Hepatocyte (in vitro differentiated cells): ENCODE measurements at regions not wholly inside any gene's neighbourhood (a gene's known extent, or its start where the extent isn't known, plus 50 kb on each side); places are given as distances from the start of the nearest gene placed in this dataset.

Experiments used
- DNase-seq: peaks from one replicate; pipeline ENCODE4 v3.0.0-alpha.2; 2016; ENCODE audit warnings: low spot score
- H2AFZ ChIP-seq: fragments of 200-600 bp; sonication (generic); 2 replicates; pipeline ENCODE4 v1.6.0; 2016; ENCODE audit warnings: antibody characterized with exemption, mild to moderate bottlenecking
- H3K27ac ChIP-seq: fragments of 200-600 bp; sonication (generic); 2 replicates; pipeline ENCODE4 v1.5.1; 2016; ENCODE audit warnings: mild to moderate bottlenecking
- H3K27me3 ChIP-seq: fragments of 200-600 bp; sonication (generic); 2 replicates; pipeline ENCODE4 v1.6.1; 2016
- H3K36me3 ChIP-seq: fragments of 200-600 bp; sonication (generic); replicated peaks from 2 replicates; pipeline ENCODE4 v1.5.1; 2016; ENCODE audit warnings: low read depth; ENCODE audit not compliant: insufficient read depth
- H3K4me1 ChIP-seq: fragments of 200-600 bp; sonication (generic); 2 replicates; pipeline ENCODE4 v1.5.1; 2016; ENCODE audit warnings: mild to moderate bottlenecking, moderate library complexity; ENCODE audit not compliant: insufficient read depth
- H3K4me2 ChIP-seq: fragments of 200-600 bp; sonication (generic); 2 replicates; pipeline ENCODE4 v1.6.0; 2016
- H3K4me3 ChIP-seq: fragments of 200-600 bp; sonication (generic); 2 replicates; pipeline ENCODE4 v1.5.1; 2016; ENCODE audit warnings: mild to moderate bottlenecking
- H3K79me2 ChIP-seq: fragments of 200-600 bp; sonication (generic); 2 replicates; pipeline ENCODE4 v1.6.0; 2017; ENCODE audit warnings: mild to moderate bottlenecking
- H3K9me2 ChIP-seq: fragments of 200-600 bp; sonication (generic); replicated peaks from 2 replicates; pipeline ENCODE4 v1.6.0; 2017; ENCODE audit warnings: mild to moderate bottlenecking; ENCODE audit not compliant: insufficient read depth
- H3K9me3 ChIP-seq: fragments of 200-600 bp; sonication (generic); 2 replicates; pipeline ENCODE4 v1.5.1; 2016; ENCODE audit warnings: low read depth, mild to moderate bottlenecking
- H4K20me1 ChIP-seq: fragments of 200-600 bp; sonication (generic); 2 replicates; pipeline ENCODE4 v1.6.0; 2016; ENCODE audit warnings: mild to moderate bottlenecking; ENCODE audit not compliant: insufficient read depth, poor library complexity, severe bottlenecking
- CTCF ChIP-seq: fragments of 200-600 bp; sonication (generic); IDR thresholded peaks from 2 replicates; pipeline ENCODE4 v1.5.1; 2016; ENCODE audit warnings: antibody characterized with exemption, mild to moderate bottlenecking; ENCODE audit not compliant: poor library complexity
- EZH2 ChIP-seq: fragments of 200-600 bp; sonication (generic); IDR thresholded peaks from 2 replicates; pipeline ENCODE4 v1.6.1; 2016; ENCODE audit warnings: antibody characterized with exemption, mild to moderate bottlenecking, borderline replicate concordance
- EZH2phosphoT487 ChIP-seq: fragments of 200-600 bp; sonication (generic); IDR thresholded peaks from one replicate; pipeline ENCODE4 v1.6.1; 2018; ENCODE audit warnings: antibody characterized with exemption, mild to moderate bottlenecking, low read depth, moderate library complexity; ENCODE audit not compliant: unreplicated experiment, severe bottlenecking
- WGBS: methylation state at CpG from one replicate; pipeline ENCODE4 v1.1.6; 2016; ENCODE audit warnings: low lambda C conversion rate; ENCODE audit errors: missing lambda C conversion rate; 5-methylcytosine and 5-hydroxymethylcytosine counted together

- Histone ChIP-seq H4K20me1 (no peaks in the 10 kb centered on the region), H2AFZ (no peak overlapping the region), H3K79me2 (no peaks in the 10 kb centered on the region), H3K9me3 (no peaks in the 10 kb centered on the region), H3K4me3 (no peak overlapping the region), H3K27me3 (no peaks in the 10 kb centered on the region), H3K27ac (no peak overlapping the region), H3K36me3 (no peaks in the 10 kb centered on the region), H3K9me2 (no peaks in the 10 kb centered on the region), H3K4me1 (no peaks in the 10 kb centered on the region), H3K4me2 (no peak overlapping the region)
- DNase-seq = no peak
- TF ChIP-seq EZH2 (no peak), EZH2phosphoT487 (no peak), CTCF (no peak)
- 48% methylated on average over 3 of the region's 3 CpGs for WGBS
These were observed 78.6 kb upstream of the ETAA1 start for GRCh38 chr2:67318563-67318962.

- Histone ChIP-seq H3K27me3 (no peaks in the 10 kb centered on the region), H4K20me1 (no peaks in the 10 kb centered on the region), H3K9me2 (no peaks in the 10 kb centered on the region), H3K36me3 (no peaks in the 10 kb centered on the region), H3K79me2 (no peaks in the 10 kb centered on the region), H3K4me3 (no peak overlapping the region), H2AFZ (no peak overlapping the region), H3K27ac (no peak overlapping the region), H3K4me1 (no peaks in the 10 kb centered on the region), H3K4me2 (no peak overlapping the region), H3K9me3 (no peaks in the 10 kb centered on the region)
- DNase-seq = no peak
- TF ChIP-seq EZH2 (no peak), CTCF (no peak), EZH2phosphoT487 (no peak)
- WGBS = 80% methylated on average over 6 of the region's 6 CpGs
These were observed 78.1 kb upstream of the ETAA1 start for GRCh38 chr2:67318993-67319481.

- no peak overlapping the region for H3K27ac ChIP-seq
- H4K20me1 ChIP-seq = no peaks in the 10 kb centered on the region
- 61% methylated on average over 3 of the region's 3 CpGs for WGBS
- TF ChIP-seq EZH2 (no peak), CTCF (no peak), EZH2phosphoT487 (no peak)
- no peaks in the 10 kb centered on the region for H3K9me2 ChIP-seq
- H3K27me3 ChIP-seq = no peaks in the 10 kb centered on the region
- no peaks in the 10 kb centered on the region for H3K9me3 ChIP-seq
- DNase-seq = no peak
- no peak overlapping the region for H2AFZ ChIP-seq
- no peaks in the 10 kb centered on the region for H3K36me3 ChIP-seq
- H3K4me2 ChIP-seq = peak overlapping the region; percentile 2
- no peaks in the 10 kb centered on the region for H3K4me1 ChIP-seq
- no peaks in the 10 kb centered on the region for H3K79me2 ChIP-seq
- H3K4me3 ChIP-seq = no peak overlapping the region
These were observed 76.1 kb upstream of the ETAA1 start for GRCh38 chr2:67320861-67321587.
